AG10803 (cell line): ENCODE measurements at regions not wholly inside any gene's neighbourhood (a gene's known extent, or its start where the extent isn't known, plus 50 kb on each side); places are given as distances from the start of the nearest gene placed in this dataset.
A peak's percentile ranks its signal among the peaks of the same experiment; 100 is the strongest.

Source experiments
- DNase-seq: peaks from one replicate; pipeline ENCODE4 v3.0.0; 2010; ENCODE audit warnings: low read depth
- H3K4me3 ChIP-seq: 2 replicates; pipeline ENCODE4 v1.5.1; 2011; ENCODE audit warnings: mild to moderate bottlenecking, low read length, control low read depth
- CTCF ChIP-seq: conservative IDR thresholded peaks from 2 replicates; pipeline ENCODE4 v1.5.1; 2011; ENCODE audit warnings: mild to moderate bottlenecking, low read length, control low read depth, inconsistent platforms

- DNase-seq, result peak; percentile 52
- no peak overlapping the region for H3K4me3 ChIP-seq
- no peak for TF ChIP-seq CTCF
Observed at GRCh38 chr6:134722200-134722870, 227.6 kb downstream of the ALDH8A1 start.

- H3K4me3 ChIP-seq, result no peak overlapping the region
- TF ChIP-seq CTCF, result no peak
- DNase-seq, result peak; percentile 76
Observed at GRCh38 chr6:134721060-134721405, 228.9 kb downstream of the ALDH8A1 start.

- no peak for DNase-seq
- H3K4me3 ChIP-seq, result no peak overlapping the region
Observed at GRCh38 chr6:134720353-134721059, 229.4 kb downstream of the ALDH8A1 start.

GRCh38 chr6:134719911-134720310, 230.0 kb downstream of the ALDH8A1 start:
- H3K4me3 ChIP-seq, result no peak overlapping the region
- no peak for DNase-seq
- no peak for TF ChIP-seq CTCF

More at GRCh38 chr6:134720353-134721059, 229.4 kb downstream of the ALDH8A1 start:
- no peak for TF ChIP-seq CTCF

GRCh38 chr6:134719286-134719685, 230.6 kb downstream of the ALDH8A1 start:
- TF ChIP-seq CTCF, result no peak
- no peak for DNase-seq
- H3K4me3 ChIP-seq, result no peak overlapping the region

GRCh38 chr6:134714679-134715078, 235.2 kb downstream of the ALDH8A1 start:
- no peak for DNase-seq
- no peak overlapping the region for H3K4me3 ChIP-seq
- TF ChIP-seq CTCF, result no peak

- no peak for DNase-seq
- H3K4me3 ChIP-seq, result no peak overlapping the region
- TF ChIP-seq CTCF, result no peak
Observed at GRCh38 chr6:134714113-134714512, 235.8 kb downstream of the ALDH8A1 start.
